K562 (cell line): ENCODE measurements at regions not wholly inside any gene's neighbourhood (a gene's known extent, or its start where the extent isn't known, plus 50 kb on each side); places are given as distances from the start of the nearest gene placed in this dataset.

Source experiments
- ATAC-seq: fragments of 200-7000 bp; cut with Tn5 transposase; 3 replicates; pipeline ENCODE4 v1.9.1; 2020; ENCODE audit warnings: moderate library complexity
- BruUV-seq: library from RNA; stranded (reverse); fragments of 400-500 nt; replicated peaks from 2 replicates; lab custom pipeline; 2021; lab: Mats Ljungman, UMichigan
- CTCF ChIA-PET: fragments of 300-600 bp; formaldehyde crosslinking; extraction: SDS; loops from one replicate; lab custom pipeline; 2021; ENCODE audit warnings: low intra/inter-chr PET ratio; lab: Yijun Ruan, JAX
- POLR2A ChIA-PET: fragments of 300-600, 350-650 bp; sonication (Branson Sonifier 250); formaldehyde crosslinking; extraction: SDS; loops from one replicate; lab custom pipeline; 2021; ENCODE audit warnings: antibody characterized with exemption, inconsistent platforms; lab: Yijun Ruan, JAX
- DNase-seq, 4 experiments: peaks; one replicate each; pipeline versions ENCODE4 v3.0.0 to v3.0.0-alpha.2; 2011 to 2018; ENCODE audit warnings: low spot score in 3 of 4, mixed read lengths in 3 of 4; ENCODE audit errors: extremely low read depth in 1 of 4
- FAIRE-seq: peaks from 2 replicates; lab custom pipeline; 2011; peaks lifted over from hg19 to GRCh38; lab: Jason Lieb, UNC
- H2AFZ ChIP-seq: 2 replicates; pipeline ENCODE4 v1.6.0; 2011; ENCODE audit warnings: low read depth, low read length, control low read depth, inconsistent platforms
- H3K27ac ChIP-seq: fragments of 200-600 bp; 3 replicates; pipeline ENCODE4 v1.8.0; 2011; ENCODE audit warnings: low read depth, mild to moderate bottlenecking, control low read depth, inconsistent platforms, low read length, moderate library complexity, mixed read lengths; ENCODE audit errors: extremely low read depth
- H3K27me3 ChIP-seq, 2 experiments: fragments of 300-600 bp in 1 of 2; 2 replicates in 1 of 2; 3 replicates in 1 of 2; pipeline versions ENCODE4 v1.6.0 to v1.8.0; 2011; ENCODE audit warnings: inconsistent platforms in 2 of 2, low read length in 2 of 2, mild to moderate bottlenecking in 1 of 2, mixed read lengths in 1 of 2, moderate library complexity in 1 of 2; ENCODE audit not compliant: control insufficient read depth in 2 of 2, insufficient read depth in 2 of 2
- H3K36me3 ChIP-seq: fragments of 300-600 bp; 3 replicates; pipeline ENCODE4 v1.8.0; 2011; ENCODE audit warnings: mild to moderate bottlenecking, low read length, inconsistent platforms; ENCODE audit not compliant: control insufficient read depth, insufficient read depth
- H3K4me1 ChIP-seq, 2 experiments: fragments of 200-600 bp in 1 of 2; replicated peaks in 1 of 2; 2 replicates in 1 of 2; 3 replicates in 1 of 2; pipeline versions ENCODE4 v1.5.1 to v1.8.0; 2011; ENCODE audit warnings: inconsistent platforms in 2 of 2, low read length in 2 of 2, mild to moderate bottlenecking in 1 of 2, mixed read lengths in 1 of 2, moderate library complexity in 1 of 2; ENCODE audit not compliant: control insufficient read depth in 2 of 2, insufficient read depth in 2 of 2
- H3K4me2 ChIP-seq: 2 replicates; pipeline ENCODE4 v1.6.1; 2011; ENCODE audit warnings: low read length, control low read depth, inconsistent platforms, mixed read lengths; ENCODE audit not compliant: insufficient read depth
- H3K4me3 ChIP-seq: fragments of 200-600 bp; sonication (generic), shearing (Covaris generic); 2 replicates; pipeline ENCODE4 v1.5.1; 2016; ENCODE audit warnings: control low read depth, inconsistent platforms
- H3K79me2 ChIP-seq: fragments of 200-600 bp; 3 replicates; pipeline ENCODE4 v1.8.0; 2011; ENCODE audit warnings: low read length, inconsistent platforms; ENCODE audit not compliant: control insufficient read depth, insufficient read depth
- H3K9ac ChIP-seq, 2 experiments: 2 replicates each; pipeline versions ENCODE4 v1.6.0 to v1.6.1; 2011; ENCODE audit warnings: low read depth in 2 of 2, low read length in 2 of 2, control low read depth in 1 of 2, inconsistent platforms in 1 of 2, mild to moderate bottlenecking in 1 of 2, mixed read lengths in 1 of 2; ENCODE audit not compliant: insufficient read depth in 1 of 2
- H3K9me1 ChIP-seq: one replicate; pipeline ENCODE4 v1.6.0; 2011; ENCODE audit warnings: inconsistent platforms, mild to moderate bottlenecking, low read length, moderate library complexity; ENCODE audit not compliant: control insufficient read depth, insufficient read depth
- H3K9me3 ChIP-seq: replicated peaks from 2 replicates; pipeline ENCODE4 v1.5.1; 2011; ENCODE audit warnings: low read depth, low read length, inconsistent platforms; ENCODE audit not compliant: control insufficient read depth, insufficient read depth
- H4K20me1 ChIP-seq: replicated peaks from 2 replicates; pipeline ENCODE4 v1.6.1; 2011; ENCODE audit warnings: low read length, inconsistent platforms, mixed read lengths; ENCODE audit not compliant: control insufficient read depth, insufficient read depth
- AFF1 ChIP-seq, 2 experiments: fragments of 450-650 bp; IDR thresholded peaks; 2 replicates each; pipeline ENCODE4 v1.6.1; 2018; ENCODE audit warnings: mild to moderate bottlenecking in 2 of 2, low read depth in 1 of 2; ENCODE audit not compliant: partially characterized antibody in 2 of 2
- ARID3A ChIP-seq: IDR thresholded peaks from 2 replicates; pipeline ENCODE4 v1.6.1; 2012; ENCODE audit warnings: low read depth, low read length, improper control_type of control experiment, borderline replicate concordance
- BHLHE40 ChIP-seq: IDR thresholded peaks from 2 replicates; pipeline ENCODE4 v1.6.1; 2011; ENCODE audit warnings: low read length, improper control_type of control experiment
- CTCFL ChIP-seq: IDR thresholded peaks from 2 replicates; pipeline ENCODE4 v1.6.1; 2011; ENCODE audit warnings: borderline replicate concordance, low read depth, mild to moderate bottlenecking, moderate library complexity, low read length; ENCODE audit not compliant: insufficient read depth, poor library complexity, severe bottlenecking
- DDX20 ChIP-seq: fragments of 450-650 bp; IDR thresholded peaks from 2 replicates; pipeline ENCODE4 v1.6.1; 2016; ENCODE audit warnings: missing genetic modification characterization, low read depth, mild to moderate bottlenecking, missing compliant biosample characterization, moderate library complexity
- E2F1 ChIP-seq: sonication (generic); formaldehyde crosslinking; IDR thresholded peaks from 2 replicates; pipeline ENCODE4 v1.8.1; 2023; ENCODE audit warnings: mild to moderate bottlenecking, missing genetic modification reagents, moderate library complexity
- ESRRB ChIP-seq: fragments of 250-450 bp; sonication (Bioruptor Pico); IDR thresholded peaks from 2 replicates; pipeline ENCODE4 v1.5.0; 2020; ENCODE audit warnings: mild to moderate bottlenecking, moderate library complexity, borderline replicate concordance
- MAFF ChIP-seq: IDR thresholded peaks from 2 replicates; pipeline ENCODE4 v1.6.1; 2012; ENCODE audit warnings: low read length, improper control_type of control experiment
- RNF2 ChIP-seq: sonication (generic); IDR thresholded peaks from 2 replicates; pipeline ENCODE4 v1.6.1; 2016
- SIRT6 ChIP-seq: IDR thresholded peaks from one replicate; pipeline ENCODE4 v1.6.1; 2012; ENCODE audit warnings: low read depth, mild to moderate bottlenecking, control low read depth, inconsistent platforms, low read length, moderate library complexity
- SMARCC2 ChIP-seq: fragments of 450-650 bp; IDR thresholded peaks from 2 replicates; pipeline ENCODE4 v1.6.1; 2017; ENCODE audit warnings: antibody characterized with exemption, moderate library complexity, mild to moderate bottlenecking, low read depth
- ZNF253 ChIP-seq: fragments of 250-450 bp; sonication (Bioruptor Pico); conservative IDR thresholded peaks from 2 replicates; pipeline ENCODE4 v1.6.1; 2021; ENCODE audit warnings: mild to moderate bottlenecking
- ZZZ3 ChIP-seq: fragments of 450-650 bp; IDR thresholded peaks from 2 replicates; pipeline ENCODE4 v1.6.1; 2016; ENCODE audit warnings: antibody characterized with exemption, mild to moderate bottlenecking, moderate library complexity
- in situ Hi-C: fragments of 300-500 bp; cut with MboI; formaldehyde crosslinking; loops from 4 replicates; pipeline ENCODE4 v1.15.0; 2018; ENCODE audit warnings: inconsistent platforms, mixed read lengths
- intact Hi-C: fragments of 100-400 bp; cut with micrococcal nuclease; formaldehyde crosslinking; loops from 2 replicates; pipeline ENCODE4 v1.14.2; 2022

- Histone ChIP-seq H3K9me1 (no peaks in the 10 kb centered on the region), H3K4me2 (no peak overlapping the region), H2AFZ (no peak overlapping the region), H3K36me3 (no peaks in the 10 kb centered on the region), H3K4me3 (no peak overlapping the region), H3K79me2 (no peaks in the 10 kb centered on the region), H3K4me1 (no peaks in the 10 kb centered on the region), H4K20me1 (no peaks in the 10 kb centered on the region), H3K27ac (no peak overlapping the region), H3K9ac (no peak overlapping the region), H3K9me3 (no peaks in the 10 kb centered on the region; the same call in 1 of the 2 replicates), H3K27me3 (no peaks in the 10 kb centered on the region)
- DNase-seq (no peak), ATAC-seq (no peak), FAIRE-seq (no peak)
- POLR2A ChIA-PET, result no interaction called here
- intact Hi-C loops (no loop called here), in situ Hi-C loops (no loop called here)
- CTCF ChIA-PET, result no interaction called here
- BruUV-seq, result no TSS peak
- TF ChIP-seq E2F1 (no peak), BHLHE40 (no peak), MAFF (no peak), ZNF253 (CRISPR knock-in tag) (no peak), DDX20 (no peak), SIRT6 (no peak), ARID3A (no peak), RNF2 (no peak), CTCFL (no peak), AFF1 (IDR thresholded peaks at IDR 0.05; ENCODE audit: low read depth in 1 of 2, partially characterized antibody in 2 of 2) (no peak), ESRRB (no peak), SMARCC2 (no peak), ZZZ3 (no peak)
These were observed 118.1 kb upstream of the EMCN start for GRCh38 chr4:100635899-100636298.
